Transverse colon (tissue), 4 donors: ENCODE measurements at regions not wholly inside any gene's neighbourhood (a gene's known extent, or its start where the extent isn't known, plus 50 kb on each side); places are given as distances from the start of the nearest gene placed in this dataset.

Experiments
- DNase-seq: peaks from one replicate; pipeline ENCODE4 v3.0.0-alpha.2; 2019
- H3K27ac ChIP-seq, 4 donors: fragments of 200-600 bp; sonication (generic); 2 replicates each; pipeline ENCODE4 v1.5.1; 2016 to 2018; ENCODE audit warnings: inconsistent platforms in 4 of 4
- H3K27me3 ChIP-seq: fragments of 200-600 bp; sonication (generic); 2 replicates; pipeline ENCODE4 v1.5.1; 2017; ENCODE audit warnings: inconsistent platforms
- H3K36me3 ChIP-seq, 4 donors: fragments of 200-600 bp; sonication (generic); 2 replicates each; pipeline ENCODE4 v1.5.1; 2017 to 2019; ENCODE audit warnings: inconsistent platforms in 4 of 4
- H3K4me1 ChIP-seq, 4 donors: fragments of 200-600 bp; sonication (generic); 2 replicates each; pipeline ENCODE4 v1.5.1; 2017 to 2020; ENCODE audit warnings: inconsistent platforms in 4 of 4
- H3K4me3 ChIP-seq, 4 donors: fragments of 200-600 bp; sonication (generic); 1 replicate in 1 of 4; 2 replicates in 3 of 4; pipeline versions ENCODE4 v1.5.1 to v1.6.1; 2017 to 2019; ENCODE audit warnings: inconsistent platforms in 4 of 4
- H3K9me3 ChIP-seq, 2 donors: fragments of 200-600 bp; sonication (generic); 2 replicates each; pipeline ENCODE4 v1.5.1; 2017 to 2019; ENCODE audit warnings: inconsistent platforms in 2 of 2
- CTCF ChIP-seq, 5 experiments: fragments of 200-600 bp in 3 of 5; fragments of 450-650 bp in 2 of 5; sonication (generic) in 3 of 5; IDR thresholded peaks; 1 replicate in 2 of 5; 2 replicates in 3 of 5; pipeline ENCODE4 v1.5.1; 2016 to 2017; ENCODE audit warnings: antibody characterized with exemption in 5 of 5, inconsistent platforms in 3 of 5, mild to moderate bottlenecking in 2 of 5, moderate library complexity in 1 of 5
- EP300 ChIP-seq: sonication (generic); formaldehyde crosslinking; IDR thresholded peaks from one replicate; pipeline ENCODE4 v1.6.1; 2017; ENCODE audit warnings: antibody characterized with exemption, low read depth
- POLR2A ChIP-seq: fragments of 450-650 bp; IDR thresholded peaks from one replicate; pipeline ENCODE4 v1.6.1; 2016; ENCODE audit warnings: antibody characterized with exemption, mild to moderate bottlenecking, moderate library complexity
- POLR2AphosphoS5 ChIP-seq, 3 donors: sonication (generic); formaldehyde crosslinking; IDR thresholded peaks; one replicate each; pipeline ENCODE4 v1.6.1; 2016; ENCODE audit warnings: antibody characterized with exemption in 3 of 3
- WGBS, 2 donors: methylation state at CpG; one replicate each; pipeline ENCODE4 v1.1.5; 2018; ENCODE audit warnings: low coverage in 1 of 2; 5-methylcytosine and 5-hydroxymethylcytosine counted together
- in situ Hi-C, 4 donors: fragments of 200-750 bp; cut with MboI; loops; one replicate each; pipeline versions ENCODE4 v1.15.0 to v1.15.1; 2017; ENCODE audit warnings: low sequenced_read_pairs in 3 of 4, low pct_ligation_motif_present in 1 of 4, low pct_unique_long_range_greater_than_20kb in 1 of 4
- intact Hi-C: fragments of 100-400 bp; cut with DNase I; formaldehyde crosslinking; loops from one replicate; pipeline ENCODE4 v1.15.1; 2023; ENCODE audit warnings: low total_unique reads

- WGBS, 2 donors, result 81% methylated on average over 3 of the region's 3 CpGs
- in situ Hi-C loops, result no loop called here
- H3K9me3 ChIP-seq, result no peaks in the 10 kb centered on the region
Observed at GRCh38 chr2:199690225-199690624, 160.8 kb downstream of the FTCDNL1 start.

GRCh38 chr2:199685669-199686068 lies 165.3 kb downstream of the FTCDNL1 start:
- Histone ChIP-seq H3K9me3 (no peaks in the 10 kb centered on the region), H3K27ac (no peak overlapping the region), H3K27me3 (no peaks in the 10 kb centered on the region), H3K36me3 (no peaks in the 10 kb centered on the region), H3K4me1 (peaks cover 0 to 3% (median 0%) of the 10 kb centered on the region in 4 donors), H3K4me3 (no peak overlapping the region)
- in situ Hi-C loops (no loop called here), intact Hi-C loops (no loop called here)
- no peak for TF ChIP-seq POLR2AphosphoS5 (IDR thresholded peaks at IDR 0.05)
- TF ChIP-seq EP300, result no peak
- no peak for TF ChIP-seq CTCF (IDR thresholded peaks at IDR 0.05)
- no peak for TF ChIP-seq POLR2A
- DNase-seq, result no peak

More at GRCh38 chr2:199690225-199690624, 160.8 kb downstream of the FTCDNL1 start:
- Histone ChIP-seq H3K4me1 (peaks cover 0 to 6% (median 2%) of the 10 kb centered on the region in 4 donors), H3K36me3 (no peaks in the 10 kb centered on the region), H3K27ac (no peak overlapping the region), H3K27me3 (no peaks in the 10 kb centered on the region), H3K4me3 (no peak overlapping the region)
- intact Hi-C loops, result no loop called here
- DNase-seq, result no peak
- TF ChIP-seq POLR2A (no peak), POLR2AphosphoS5 (IDR thresholded peaks at IDR 0.05) (no peak), CTCF (IDR thresholded peaks at IDR 0.05) (no peak), EP300 (no peak)

GRCh38 chr2:199684832-199685231 lies 166.2 kb downstream of the FTCDNL1 start:
- 24 to 36% methylated on average over 2 of the region's 2 CpGs for WGBS, 2 donors
- Histone ChIP-seq H3K9me3 (no peaks in the 10 kb centered on the region), H3K4me3 (no peak overlapping the region), H3K27ac (peak overlapping the region in 1 of 4 donors; percentile 12), H3K36me3 (no peaks in the 10 kb centered on the region), H3K4me1 (peaks cover 0 to 3% (median 0%) of the 10 kb centered on the region in 4 donors), H3K27me3 (no peaks in the 10 kb centered on the region)
- no peak for DNase-seq
- no peak for TF ChIP-seq POLR2A
- no peak for TF ChIP-seq POLR2AphosphoS5 (IDR thresholded peaks at IDR 0.05)
- no peak for TF ChIP-seq CTCF (IDR thresholded peaks at IDR 0.05)
- no peak for TF ChIP-seq EP300
- intact Hi-C loops, result no loop called here
- in situ Hi-C loops, result no loop called here

GRCh38 chr2:199684168-199684567 lies 166.8 kb downstream of the FTCDNL1 start:
- Histone ChIP-seq H3K36me3 (no peaks in the 10 kb centered on the region), H3K27me3 (no peaks in the 10 kb centered on the region), H3K9me3 (no peaks in the 10 kb centered on the region), H3K4me3 (no peak overlapping the region), H3K4me1 (peaks cover 0 to 3% (median 1%) of the 10 kb centered on the region in 4 donors), H3K27ac (no peak overlapping the region)
- intact Hi-C loops (no loop called here), in situ Hi-C loops (no loop called here)
- TF ChIP-seq EP300 (no peak), CTCF (IDR thresholded peaks at IDR 0.05) (no peak), POLR2A (no peak), POLR2AphosphoS5 (IDR thresholded peaks at IDR 0.05) (no peak)
- DNase-seq, result no peak
- WGBS, 2 donors, result 83 to 93% methylated on average over 1 of the region's 1 CpG
